ENCODE measurements at regions not wholly inside any gene's neighbourhood (a gene's known extent, or its start where the extent isn't known, plus 50 kb on each side); places are given as distances from the start of the nearest gene placed in this dataset.
"Not testable (repeated sequence)": the region's sequence is repeated elsewhere in the genome, so short reads cannot be mapped to it uniquely, and the experiment has no call there.

DNA sequence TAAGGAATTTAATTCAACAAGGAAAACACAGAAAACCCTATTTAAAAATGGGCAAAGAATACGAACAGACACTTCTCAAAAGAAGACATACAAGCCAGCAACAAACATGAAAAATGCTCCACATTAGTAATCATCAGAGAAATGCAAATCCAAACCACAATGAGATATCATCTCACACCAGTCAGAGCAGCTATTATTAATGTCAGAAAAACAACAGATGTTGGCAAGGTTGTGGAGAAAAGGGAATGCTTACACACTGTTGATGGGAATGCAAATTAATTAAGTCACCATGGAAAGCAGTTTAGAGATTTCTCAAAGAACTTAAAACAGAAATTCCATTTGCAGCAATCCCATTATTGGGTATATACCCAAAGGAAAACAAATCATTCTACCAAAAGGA, 55.2 kb downstream of the GCC1 start:
- no peak for DNase-seq

- DNase-seq, result no peak
Measured at GRCh38 chr7:127527561-127527960, 57.8 kb downstream of the GCC1 start.

DNA sequence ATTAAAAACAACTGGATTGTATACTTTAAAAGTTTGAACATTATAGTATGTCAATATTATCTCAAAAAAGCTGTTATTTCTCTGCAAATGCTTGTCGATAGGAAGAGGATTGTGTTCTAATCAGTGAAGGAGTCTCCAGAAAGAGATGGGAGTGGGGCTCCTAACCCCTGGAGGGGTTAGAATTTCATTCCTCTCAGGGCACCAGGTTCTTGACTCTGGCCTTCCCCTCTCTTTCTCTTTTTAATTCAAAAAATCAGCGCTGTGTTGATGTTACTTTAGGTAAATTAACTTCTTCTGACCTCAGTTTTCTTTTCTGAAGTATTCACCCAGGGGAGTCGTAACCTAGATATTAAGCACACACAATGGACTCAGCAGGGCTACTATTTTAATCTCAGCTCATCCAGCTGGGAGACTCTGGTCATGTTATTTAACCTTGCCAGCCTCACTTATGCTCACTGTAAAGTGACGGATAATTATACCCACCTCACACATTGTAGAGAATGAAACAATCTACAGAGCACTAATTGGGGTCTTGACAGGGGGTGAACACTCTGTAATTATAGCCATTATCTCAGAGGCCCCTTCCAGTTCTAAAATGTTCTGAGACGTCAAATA, 59.4 kb downstream of the GCC1 start:
- no peak for DNase-seq

- no peak for DNase-seq
Measured at GRCh38 chr7:127516320-127516719, 69.1 kb downstream of the GCC1 start.

GRCh38 chr7:127514499-127514898, 70.9 kb downstream of the GCC1 start:
- DNase-seq, result peak in 1 of 2 donors; percentile 44

DNA sequence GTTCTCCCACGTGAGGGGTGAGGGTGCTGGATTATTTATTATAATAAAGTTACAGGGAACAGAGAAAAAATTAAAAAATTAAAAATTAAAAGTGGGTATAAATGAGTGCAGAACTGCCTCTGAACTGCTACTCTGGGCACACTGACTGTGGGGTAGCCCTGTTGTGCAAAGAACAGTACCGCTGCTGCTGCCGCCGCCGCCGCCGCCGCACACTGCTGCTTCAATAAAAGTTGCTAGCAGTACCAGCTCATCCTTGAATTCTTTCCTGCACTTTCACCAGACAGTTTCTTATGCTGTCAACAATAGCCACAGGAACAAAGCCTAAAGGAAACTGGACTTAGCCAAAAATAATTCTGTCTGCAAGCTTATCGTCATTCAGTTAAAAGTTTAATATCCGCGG, 72.1 kb downstream of the GCC1 start:
- DNase-seq, result no peak

- DNase-seq, result no peak
Measured at GRCh38 chr7:127512663-127513062, 72.7 kb downstream of the GCC1 start.

- peak; percentile 4 to 5 for DNase-seq
Measured at GRCh38 chr7:127504715-127505114, 80.7 kb downstream of the GCC1 start.

- DNase-seq, result no peak
Measured at GRCh38 chr7:127501817-127502216, 83.6 kb downstream of the GCC1 start.

DNA sequence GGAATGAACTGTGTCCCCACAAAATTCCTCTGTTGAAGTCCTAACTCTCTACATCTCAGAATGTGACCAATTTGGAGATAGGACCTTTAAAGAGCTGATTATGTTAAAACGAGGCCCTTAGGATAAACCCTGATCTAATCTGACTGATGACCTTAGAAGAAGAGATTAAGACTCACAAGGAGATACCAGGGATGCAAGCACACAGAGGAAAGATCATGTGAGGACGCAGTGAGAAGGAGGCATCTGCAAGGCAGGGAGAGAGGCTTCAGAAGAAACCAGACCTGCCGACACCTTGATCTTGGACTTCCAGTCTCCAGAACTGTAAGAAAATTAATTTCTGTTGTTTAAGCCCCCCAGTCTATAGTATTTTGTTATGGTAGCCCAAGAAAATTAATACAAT, 94.9 kb upstream of the ZNF800 start:
- no peak for DNase-seq

DNA sequence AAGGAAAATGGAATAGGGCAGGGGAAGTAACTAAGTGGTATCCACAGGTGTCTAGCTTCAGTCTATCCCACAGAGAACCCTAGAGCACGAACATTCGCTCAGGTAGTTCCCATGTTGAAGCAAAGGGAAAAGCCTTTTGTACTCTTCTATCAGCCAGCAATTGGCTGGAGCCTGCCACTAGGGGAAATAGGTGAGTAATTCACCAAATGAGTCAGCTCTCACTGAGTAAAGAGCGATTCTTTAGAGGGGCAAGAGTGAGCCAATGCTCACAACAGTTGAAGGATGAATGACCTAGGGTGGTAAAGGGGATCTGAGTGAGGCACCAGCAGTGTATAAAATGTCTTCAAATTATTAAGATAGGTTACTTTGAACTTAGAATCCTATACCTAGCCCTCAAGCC, 94.1 kb upstream of the ZNF800 start:
- no peak for DNase-seq

DNA sequence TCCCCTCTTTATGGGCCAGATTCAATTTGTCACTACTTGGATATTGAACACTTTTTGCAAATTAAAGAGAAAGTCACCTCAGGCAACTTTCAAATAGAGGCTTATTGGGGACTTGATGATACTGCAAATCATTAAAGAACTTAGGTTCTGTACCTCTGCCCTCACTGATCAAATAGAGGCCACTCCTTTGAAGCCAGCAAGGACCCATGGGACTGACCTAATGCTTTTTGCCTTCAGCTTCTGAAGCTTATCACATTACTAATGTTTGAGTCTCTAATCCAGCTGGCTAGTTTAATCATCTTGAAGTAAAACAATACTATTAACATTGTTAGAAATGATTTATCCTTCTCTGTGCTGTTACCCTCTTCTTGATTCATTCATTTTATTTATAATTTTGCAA, 93.0 kb upstream of the ZNF800 start:
- DNase-seq, result no peak

- DNase-seq, result no peak
Measured at GRCh38 chr7:127484954-127485353, 92.4 kb upstream of the ZNF800 start.

- DNase-seq, result no peak
Measured at GRCh38 chr7:127478461-127478860, 86.0 kb upstream of the ZNF800 start.

DNA sequence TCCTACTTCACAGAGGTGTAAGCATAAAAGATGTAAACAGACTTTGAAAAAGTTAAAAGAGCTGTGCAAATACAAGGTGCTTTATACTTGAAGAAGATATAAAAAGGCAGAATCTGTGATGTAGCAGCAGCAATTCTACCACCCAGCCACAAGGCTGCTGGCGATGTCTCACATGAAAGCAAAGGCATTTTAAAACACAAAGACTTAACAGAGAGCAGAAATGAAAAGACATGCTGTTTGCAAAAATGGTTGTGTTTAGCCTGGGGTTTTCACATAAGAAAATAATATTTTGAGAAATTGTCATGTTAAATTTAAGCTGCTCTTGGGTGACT, 85.5 kb upstream of the ZNF800 start:
- DNase-seq, result no peak

- no peak for DNase-seq
Measured at GRCh38 chr7:127477295-127478023, 85.0 kb upstream of the ZNF800 start.

DNA sequence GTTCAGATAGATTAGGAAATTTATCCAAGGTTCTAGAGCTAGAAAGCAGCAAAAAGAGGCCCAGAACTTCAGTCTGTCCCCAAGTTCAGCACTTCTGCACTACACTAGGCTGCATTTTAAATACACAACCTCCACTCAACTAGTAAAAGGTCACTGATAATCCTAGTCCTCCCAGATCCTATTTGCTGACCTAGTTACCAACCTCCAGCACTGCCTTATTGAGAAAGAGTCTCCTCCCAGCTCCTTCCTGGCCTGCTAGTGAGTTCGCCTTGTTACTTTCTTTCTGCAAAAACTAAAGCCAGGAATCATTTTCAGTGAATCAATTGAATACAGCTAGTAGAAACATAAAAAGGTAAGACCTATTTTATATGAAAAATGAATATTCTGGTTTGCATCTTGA, 84.1 kb upstream of the ZNF800 start:
- DNase-seq, result no peak

DNA sequence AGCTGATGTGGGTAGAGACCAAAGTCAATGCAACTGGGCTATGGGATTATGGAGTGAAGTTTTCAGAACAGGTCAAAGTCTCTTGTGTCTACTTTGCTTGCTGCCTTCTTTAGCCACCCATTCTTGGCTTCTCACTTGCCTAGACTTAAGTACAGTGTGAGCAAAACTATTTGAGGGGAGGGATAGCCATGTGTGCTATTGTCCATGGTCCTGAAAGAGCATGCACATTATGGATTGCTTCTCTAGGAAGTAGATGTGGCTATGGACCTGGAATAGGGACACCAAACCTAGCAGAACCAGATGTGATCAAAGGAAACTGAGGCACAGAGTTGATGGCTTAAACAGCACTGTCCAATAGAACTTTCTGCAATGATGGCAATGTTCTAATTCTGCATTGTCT, 81.9 kb upstream of the ZNF800 start:
- no peak for DNase-seq

- DNase-seq, result no peak
Measured at GRCh38 chr7:127473409-127473808, 80.9 kb upstream of the ZNF800 start.

DNA sequence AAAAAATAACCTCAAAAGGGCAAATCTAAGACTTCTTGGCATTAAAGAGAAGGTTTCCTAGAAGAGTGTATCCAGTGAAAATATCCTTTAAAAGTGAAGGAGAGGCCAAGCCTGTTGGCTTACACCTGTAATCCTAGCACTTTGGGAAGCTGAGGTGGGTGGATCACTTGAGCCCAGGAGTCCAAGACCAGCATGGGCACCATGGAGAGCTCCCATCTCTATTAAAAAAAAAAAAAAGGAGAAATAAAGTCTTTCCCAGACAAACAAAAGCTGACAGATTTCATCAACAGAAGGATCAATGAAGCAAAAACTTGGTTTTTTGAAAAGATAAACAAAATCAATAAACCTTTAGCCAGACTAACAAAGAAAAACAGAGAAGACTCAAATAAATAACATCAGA, 67.6 kb upstream of the ZNF800 start:
- DNase-seq, result no peak

- DNase-seq, result not testable (repeated sequence)
Measured at GRCh38 chr7:127451258-127451657, 58.8 kb upstream of the ZNF800 start.

DNA sequence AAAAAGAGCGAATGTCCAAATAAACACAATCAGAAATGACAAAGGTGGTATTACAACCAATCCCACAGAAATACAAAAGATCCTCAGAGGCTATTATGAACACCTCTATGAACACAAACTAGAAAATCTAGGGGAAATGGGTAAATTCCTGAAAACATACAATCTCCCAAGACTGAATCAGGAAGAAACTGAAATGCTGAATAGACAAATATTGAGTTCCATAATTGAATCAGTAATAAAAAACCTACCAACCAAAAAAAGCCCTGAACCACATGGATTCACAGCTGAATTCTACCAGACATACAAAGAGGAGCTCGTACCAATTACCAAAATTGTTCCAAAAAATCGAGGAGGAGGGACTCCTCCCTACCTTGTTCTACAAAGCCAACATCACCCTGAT, 56.1 kb upstream of the ZNF800 start:
- DNase-seq, result no peak

GRCh38 chr7:127447326-127447945, 54.9 kb upstream of the ZNF800 start:
- peak; percentile 75 to 76 for DNase-seq

DNA sequence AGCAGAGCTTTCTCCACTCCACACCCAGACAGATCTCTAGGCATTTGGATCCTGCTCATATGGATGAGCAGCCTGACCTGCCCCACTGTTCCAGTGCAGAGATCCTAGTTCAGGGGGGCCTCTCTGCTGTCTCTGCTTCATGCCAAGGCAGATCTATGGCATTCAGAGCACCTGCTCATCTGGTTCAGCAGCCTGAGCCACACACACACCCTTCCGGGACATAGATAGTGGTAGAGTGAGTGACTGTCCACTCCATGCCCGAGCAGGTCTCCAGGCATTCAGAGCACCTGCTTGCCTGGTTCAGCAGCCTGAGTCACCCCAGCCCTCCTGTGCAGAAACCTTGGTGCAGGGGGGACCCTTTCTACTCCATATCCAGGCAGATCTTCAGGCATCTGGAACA, 54.3 kb upstream of the ZNF800 start:
- no peak for DNase-seq
